ENCODE measurements at regions not wholly inside any gene's neighbourhood (a gene's known extent, or its start where the extent isn't known, plus 50 kb on each side); places are given as distances from the start of the nearest gene placed in this dataset.

GRCh38 chr7:145016068-145016467 is 180.2 kb upstream of the TPK1 start:
- TF ChIP-seq, protein P1, sequence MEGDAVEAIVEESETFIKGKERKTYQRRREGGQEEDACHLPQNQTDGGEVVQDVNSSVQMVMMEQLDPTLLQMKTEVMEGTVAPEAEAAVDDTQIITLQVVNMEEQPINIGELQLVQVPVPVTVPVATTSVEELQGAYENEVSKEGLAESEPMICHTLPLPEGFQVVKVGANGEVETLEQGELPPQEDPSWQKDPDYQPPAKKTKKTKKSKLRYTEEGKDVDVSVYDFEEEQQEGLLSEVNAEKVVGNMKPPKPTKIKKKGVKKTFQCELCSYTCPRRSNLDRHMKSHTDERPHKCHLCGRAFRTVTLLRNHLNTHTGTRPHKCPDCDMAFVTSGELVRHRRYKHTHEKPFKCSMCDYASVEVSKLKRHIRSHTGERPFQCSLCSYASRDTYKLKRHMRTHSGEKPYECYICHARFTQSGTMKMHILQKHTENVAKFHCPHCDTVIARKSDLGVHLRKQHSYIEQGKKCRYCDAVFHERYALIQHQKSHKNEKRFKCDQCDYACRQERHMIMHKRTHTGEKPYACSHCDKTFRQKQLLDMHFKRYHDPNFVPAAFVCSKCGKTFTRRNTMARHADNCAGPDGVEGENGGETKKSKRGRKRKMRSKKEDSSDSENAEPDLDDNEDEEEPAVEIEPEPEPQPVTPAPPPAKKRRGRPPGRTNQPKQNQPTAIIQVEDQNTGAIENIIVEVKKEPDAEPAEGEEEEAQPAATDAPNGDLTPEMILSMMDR (IDR thresholded peaks at IDR 0.05): no peak
- Histone ChIP-seq H3K9me3 (no peaks in the 10 kb centered on the region), H3K27ac (no peak overlapping the region), H3K4me3 (no peak overlapping the region), H3K36me3 (no peaks in the 10 kb centered on the region), H3K4me1 (no peaks in the 10 kb centered on the region), H3K27me3 (no peaks in the 10 kb centered on the region)
- DNase-seq: no peak
- intact Hi-C loops (cut with DNase I): no loop called here
- no peak for ATAC-seq

GRCh38 chr7:145009876-145010275 is 174.0 kb upstream of the TPK1 start:
- intact Hi-C loops (cut with DNase I): no loop called here
- Histone ChIP-seq H3K4me3 (no peak overlapping the region), H3K36me3 (no peaks in the 10 kb centered on the region), H3K9me3 (no peaks in the 10 kb centered on the region), H3K27me3 (no peaks in the 10 kb centered on the region), H3K27ac (no peak overlapping the region), H3K4me1 (no peaks in the 10 kb centered on the region)
- TF ChIP-seq, protein P1 (IDR thresholded peaks at IDR 0.05): no peak
- ATAC-seq (no peak), DNase-seq (no peak)

GRCh38 chr7:145005601-145006000 is 169.7 kb upstream of the TPK1 start:
- no peak for DNase-seq
- Histone ChIP-seq H3K36me3 (no peaks in the 10 kb centered on the region), H3K4me3 (no peak overlapping the region), H3K27ac (no peak overlapping the region), H3K9me3 (no peaks in the 10 kb centered on the region), H3K4me1 (no peaks in the 10 kb centered on the region), H3K27me3 (no peaks in the 10 kb centered on the region)
- ATAC-seq: no peak
- intact Hi-C loops (cut with DNase I): no loop called here
- TF ChIP-seq, protein P1 (IDR thresholded peaks at IDR 0.05): no peak

DNA sequence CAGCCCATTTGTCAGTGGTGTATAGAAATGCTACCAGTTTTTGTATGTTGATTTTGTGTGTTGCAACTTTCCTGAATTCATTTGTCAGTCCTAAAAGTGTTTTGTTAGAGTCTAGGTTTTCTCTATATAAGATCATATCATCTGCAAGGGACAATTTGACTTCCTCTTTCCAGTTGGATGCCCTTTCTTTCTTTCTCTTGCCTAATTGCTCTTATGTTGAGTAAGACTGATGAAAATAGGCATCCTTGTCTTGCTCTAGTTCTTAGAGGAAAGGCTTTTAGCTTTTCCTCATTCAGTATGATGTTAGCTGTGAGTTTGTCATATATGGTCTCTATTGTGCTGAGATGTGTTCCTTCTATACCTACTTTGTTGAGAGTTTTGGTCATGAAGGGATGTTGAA is 161.7 kb upstream of the TPK1 start:
- intact Hi-C loops (cut with DNase I): no loop called here
- no peak for ATAC-seq
- no peak overlapping the region for H3K4me3 ChIP-seq
- TF ChIP-seq, protein P1 (IDR thresholded peaks at IDR 0.05): no peak
- no peaks in the 10 kb centered on the region for H3K36me3 ChIP-seq
- no peak for DNase-seq
- no peaks in the 10 kb centered on the region for H3K9me3 ChIP-seq
- H3K27ac ChIP-seq: no peak overlapping the region
- H3K4me1 ChIP-seq: no peaks in the 10 kb centered on the region
- no peaks in the 10 kb centered on the region for H3K27me3 ChIP-seq

DNA sequence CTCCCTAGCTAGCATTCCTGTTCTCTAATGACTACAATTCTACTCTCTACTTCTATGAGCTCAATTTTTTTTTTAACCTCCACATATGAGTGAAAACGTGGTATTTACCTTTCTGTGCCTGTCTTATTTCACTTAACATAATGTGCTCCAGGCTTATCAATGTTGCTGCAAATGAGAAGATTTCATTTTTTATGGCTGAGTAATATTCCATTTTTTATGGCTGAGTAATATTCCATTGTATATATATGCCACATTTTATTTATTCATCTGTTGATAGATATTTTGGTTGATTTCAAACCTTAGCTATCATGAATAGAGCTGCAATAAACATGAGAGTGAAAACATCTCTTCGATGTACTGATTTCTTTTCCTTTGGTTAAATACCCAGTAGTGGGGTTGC is 159.6 kb upstream of the TPK1 start:
- no peak for ATAC-seq
- no peaks in the 10 kb centered on the region for H3K4me1 ChIP-seq
- no peaks in the 10 kb centered on the region for H3K9me3 ChIP-seq
- H3K36me3 ChIP-seq: no peaks in the 10 kb centered on the region
- H3K27ac ChIP-seq: no peak overlapping the region
- H3K27me3 ChIP-seq: no peaks in the 10 kb centered on the region
- no peak overlapping the region for H3K4me3 ChIP-seq
- intact Hi-C loops (cut with DNase I): no loop called here
- no peak for DNase-seq
- TF ChIP-seq, protein P1 (IDR thresholded peaks at IDR 0.05): no peak

GRCh38 chr7:144991041-144991440 is 155.2 kb upstream of the TPK1 start:
- intact Hi-C loops (cut with DNase I): no loop called here
- DNase-seq (no peak), ATAC-seq (no peak)
- Histone ChIP-seq H3K27me3 (no peaks in the 10 kb centered on the region), H3K9me3 (no peaks in the 10 kb centered on the region), H3K27ac (no peak overlapping the region), H3K4me1 (no peaks in the 10 kb centered on the region), H3K4me3 (no peak overlapping the region), H3K36me3 (no peaks in the 10 kb centered on the region)
- TF ChIP-seq, protein P1 (IDR thresholded peaks at IDR 0.05): no peak

Measured in upper lobe of right lung (tissue), 1 donor.